ENCODE measurements at regions not wholly inside any gene's neighbourhood (a gene's known extent, or its start where the extent isn't known, plus 50 kb on each side); places are given as distances from the start of the nearest gene placed in this dataset.

DNA sequence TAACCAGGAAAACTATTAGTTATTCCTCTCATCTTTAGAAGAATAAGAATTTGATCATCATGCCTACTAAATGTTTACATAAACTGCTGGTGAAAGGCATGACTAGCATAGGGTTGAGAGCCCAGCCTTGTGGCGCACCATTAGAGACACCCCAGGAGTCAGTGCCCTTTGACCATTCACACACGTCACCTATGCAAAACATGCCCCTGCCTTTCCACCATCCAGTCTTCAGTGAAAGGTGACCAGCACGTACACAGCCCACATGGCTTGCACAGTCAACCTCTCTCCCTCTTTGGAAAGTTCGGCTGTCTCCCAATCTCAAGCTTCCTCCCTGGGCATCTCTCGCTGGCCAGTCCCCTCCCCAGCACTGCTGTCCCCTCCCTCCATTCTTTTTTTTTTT lies 150.3 kb downstream of the ENGASE start:
- TF ChIP-seq EZH2 (IDR thresholded peaks at IDR 0.05; ENCODE audit: insufficient read depth, poor library complexity, severe bottlenecking): no peak
- no peak for TF ChIP-seq EZH2phosphoT487 (IDR thresholded peaks at IDR 0.05; ENCODE audit: insufficient read depth, low read depth)

Data from GM23248 (cell line).